GM23338 (cell line): ENCODE measurements at regions not wholly inside any gene's neighbourhood (a gene's known extent, or its start where the extent isn't known, plus 50 kb on each side); places are given as distances from the start of the nearest gene placed in this dataset.
A peak's percentile ranks its signal among the peaks of the same experiment; 100 is the strongest.

ENCODE experiments used
- ATAC-seq: fragments of 200-7000 bp; cut with Tn5 transposase; 3 replicates; pipeline ENCODE4 v1.9.1; 2020
- DNase-seq: peaks from one replicate; pipeline ENCODE4 v3.0.0-alpha.2; 2015; ENCODE audit warnings: low spot score
- H2AFZ ChIP-seq: fragments of 200-600 bp; sonication (generic); 2 replicates; pipeline ENCODE4 v1.8.0; 2016; ENCODE audit warnings: antibody characterized with exemption, mild to moderate bottlenecking, moderate library complexity
- H3F3A ChIP-seq: fragments of 200-600 bp; sonication (generic); replicated peaks from 2 replicates; pipeline ENCODE4 v1.8.0; 2017; ENCODE audit warnings: antibody characterized with exemption, mixed run types, low read depth
- H3K27ac ChIP-seq: fragments of 200-600 bp; sonication (generic); 2 replicates; pipeline ENCODE4 v1.6.1; 2016; ENCODE audit warnings: low read depth
- H3K27me3 ChIP-seq: fragments of 200-600 bp; sonication (generic); 2 replicates; pipeline ENCODE4 v1.8.0; 2016; ENCODE audit warnings: mild to moderate bottlenecking, mixed run types, moderate library complexity; ENCODE audit not compliant: insufficient read depth
- H3K36me3 ChIP-seq: fragments of 200-600 bp; sonication (generic); 2 replicates; pipeline ENCODE4 v1.8.0; 2016; ENCODE audit warnings: mild to moderate bottlenecking; ENCODE audit not compliant: insufficient read depth
- H3K4me1 ChIP-seq: fragments of 200-600 bp; sonication (generic); 2 replicates; pipeline ENCODE4 v1.8.0; 2016; ENCODE audit warnings: mild to moderate bottlenecking, moderate library complexity; ENCODE audit not compliant: insufficient read depth
- H3K4me2 ChIP-seq: fragments of 200-600 bp; sonication (generic); 2 replicates; pipeline ENCODE4 v1.7.1; 2017; ENCODE audit warnings: mixed run types
- H3K4me3 ChIP-seq: fragments of 200-600 bp; sonication (generic); 2 replicates; pipeline ENCODE4 v1.6.1; 2016; ENCODE audit warnings: mixed run types
- H3K79me2 ChIP-seq: fragments of 200-600 bp; sonication (generic); replicated peaks from 2 replicates; pipeline ENCODE4 v1.8.0; 2017; ENCODE audit warnings: mild to moderate bottlenecking; ENCODE audit not compliant: insufficient read depth
- H3K9me2 ChIP-seq: fragments of 200-600 bp; sonication (generic); 2 replicates; pipeline ENCODE4 v1.8.0; 2017; ENCODE audit not compliant: insufficient read depth
- H4K20me1 ChIP-seq: fragments of 200-600 bp; sonication (generic); replicated peaks from 2 replicates; pipeline ENCODE4 v1.8.0; 2017; ENCODE audit warnings: mild to moderate bottlenecking; ENCODE audit not compliant: insufficient read depth
- H3K27ac Mint-ChIP-seq: 2 replicates; pipeline ENCODE4 v1.8.0; 2020; ENCODE audit warnings: inconsistent platforms, mild to moderate bottlenecking, moderate library complexity, mixed read lengths
- H3K27me3 Mint-ChIP-seq: 3 replicates; pipeline ENCODE4 v1.8.0; 2022; ENCODE audit warnings: low read depth, mild to moderate bottlenecking, moderate library complexity, mixed read lengths, inconsistent platforms; ENCODE audit not compliant: insufficient read depth, poor library complexity
- H3K36me3 Mint-ChIP-seq: 3 replicates; pipeline ENCODE4 v1.8.0; 2021; ENCODE audit warnings: low read depth, mild to moderate bottlenecking, inconsistent platforms, moderate library complexity, mixed read lengths
- H3K4me1 Mint-ChIP-seq: 3 replicates; pipeline ENCODE4 v1.8.0; 2020; ENCODE audit warnings: mild to moderate bottlenecking, inconsistent platforms, mixed read lengths
- H3K4me3 Mint-ChIP-seq: 3 replicates; pipeline ENCODE4 v1.8.0; 2021; ENCODE audit warnings: moderate library complexity, mild to moderate bottlenecking, inconsistent platforms, mixed read lengths
- H3K9me3 Mint-ChIP-seq: 3 replicates; pipeline ENCODE4 v1.8.0; 2020; ENCODE audit warnings: moderate library complexity, mild to moderate bottlenecking, inconsistent platforms, mixed read lengths
- CREB1 ChIP-seq: fragments of 250-450 bp; sonication (Bioruptor Pico); IDR thresholded peaks from 2 replicates; pipeline ENCODE4 v1.5.0; 2020; ENCODE audit warnings: low read depth, mild to moderate bottlenecking, moderate library complexity
- CTCF ChIP-seq, 2 experiments: fragments of 200-600 bp in 1 of 2; sonication (generic) in 1 of 2; conservative IDR thresholded peaks; 2 replicates each; pipeline versions ENCODE4 v1.5.1 to v1.6.1; 2016 to 2017; ENCODE audit warnings: antibody characterized with exemption in 2 of 2, low read depth in 2 of 2, mild to moderate bottlenecking in 2 of 2, moderate library complexity in 1 of 2
- JUNB ChIP-seq: IDR thresholded peaks from one replicate; pipeline ENCODE4 v1.6.1; 2016; ENCODE audit warnings: antibody characterized with exemption; ENCODE audit not compliant: unreplicated experiment
- REST ChIP-seq: IDR thresholded peaks from one replicate; pipeline ENCODE4 v1.6.1; 2018; ENCODE audit warnings: antibody characterized with exemption; ENCODE audit not compliant: unreplicated experiment
- STAT1 ChIP-seq: IDR thresholded peaks from one replicate; pipeline ENCODE4 v1.6.1; 2016; ENCODE audit warnings: antibody characterized with exemption; ENCODE audit not compliant: unreplicated experiment
- ZNF331 ChIP-seq: fragments of 250-450 bp; sonication (Bioruptor Pico); IDR thresholded peaks from 2 replicates; pipeline ENCODE4 v1.5.0; 2020; ENCODE audit warnings: low read depth, mild to moderate bottlenecking, moderate library complexity
- ZNF462 ChIP-seq: fragments of 250-450 bp; sonication (Bioruptor Pico); IDR thresholded peaks from 2 replicates; pipeline ENCODE4 v1.5.0; 2020; ENCODE audit warnings: mild to moderate bottlenecking, moderate library complexity

GRCh38 chr6:122297010-122297409, 102.4 kb upstream of the HSF2 start (continued):
- TF ChIP-seq ZNF462 = no peak
- TF ChIP-seq CREB1 = no peak

GRCh38 chr6:122302067-122302466, 97.4 kb upstream of the HSF2 start:
- TF ChIP-seq CTCF (conservative IDR thresholded peaks at IDR 0.05; ENCODE audit: low read depth in 2 of 2) (no peak), ZNF331 (CRISPR knock-in tag) (no peak), REST (no peak), STAT1 (no peak), JUNB (no peak)
- Histone ChIP-seq H2AFZ (peak overlapping the region; percentile 40; the same call in 1 of the 2 replicates), H3K9me2 (no peaks in the 10 kb centered on the region), H3K79me2 (no peaks in the 10 kb centered on the region), H3K27ac (no peak overlapping the region), H3K4me3 (no peak overlapping the region), H4K20me1 (no peaks in the 10 kb centered on the region), H3F3A (no peaks in the 10 kb centered on the region), H3K27me3 (no peaks in the 10 kb centered on the region), H3K4me2 (no peak overlapping the region), H3K4me1 (no peaks in the 10 kb centered on the region), H3K36me3 (no peaks in the 10 kb centered on the region)
- H3K36me3 Mint-ChIP-seq = peaks cover 6% of the 10 kb centered on the region
- no peak overlapping the region for H3K4me3 Mint-ChIP-seq
- no peak for DNase-seq
- H3K4me1 Mint-ChIP-seq = no peaks in the 10 kb centered on the region
- no peak for ATAC-seq
- H3K27me3 Mint-ChIP-seq = peaks cover 2% of the 10 kb centered on the region
- no peak overlapping the region for H3K27ac Mint-ChIP-seq
- peaks cover 9% of the 10 kb centered on the region for H3K9me3 Mint-ChIP-seq
